ENCODE measurements at regions not wholly inside any gene's neighbourhood (a gene's known extent, or its start where the extent isn't known, plus 50 kb on each side); places are given as distances from the start of the nearest gene placed in this dataset.

GRCh38 chr10:4763960-4764428, 62.0 kb upstream of the AKR1E2 start (continued):
- TF ChIP-seq PRDM6 (tag by site-specific recombination; IDR thresholded peaks at IDR 0.05) (no peak), ZNF785 (tag by site-specific recombination; IDR thresholded peaks at IDR 0.05) (no peak), ZNF174 (tag by site-specific recombination; IDR thresholded peaks at IDR 0.05) (no peak), ZNF24 (tag by site-specific recombination; IDR thresholded peaks at IDR 0.05) (no peak), ZNF776 (tag by site-specific recombination; IDR thresholded peaks at IDR 0.05; ENCODE audit: borderline replicate concordance) (no peak), ZNF600 (tag by site-specific recombination; IDR thresholded peaks at IDR 0.05) (no peak), ZNF311 (tag by site-specific recombination; IDR thresholded peaks at IDR 0.05; ENCODE audit: borderline replicate concordance) (no peak), ZNF501 (tag by site-specific recombination; IDR thresholded peaks at IDR 0.05) (no peak), YY2 (tag by site-specific recombination; IDR thresholded peaks at IDR 0.05) (no peak), ZNF184 (tag by site-specific recombination; IDR thresholded peaks at IDR 0.05) (no peak)

- TF ChIP-seq ZNF157 (tag by site-specific recombination; IDR thresholded peaks at IDR 0.05) (no peak), YY2 (tag by site-specific recombination; IDR thresholded peaks at IDR 0.05) (no peak), SETDB1 (IDR thresholded peaks at IDR 0.05; ENCODE audit: insufficient read length, low read length) (no peak), ZNF266 (tag by site-specific recombination; IDR thresholded peaks at IDR 0.05; ENCODE audit: low read depth) (no peak), SCRT2 (tag by site-specific recombination; IDR thresholded peaks at IDR 0.05) (no peak), PBX3 (CRISPR knock-in tag; IDR thresholded peaks at IDR 0.05) (no peak), ZNF280C (tag by site-specific recombination; IDR thresholded peaks at IDR 0.05) (no peak), KLF17 (tag by site-specific recombination; IDR thresholded peaks at IDR 0.05) (no peak), ZFP3 (tag by site-specific recombination; IDR thresholded peaks at IDR 0.05; ENCODE audit: low read depth) (no peak), ZNF488 (tag by site-specific recombination; IDR thresholded peaks at IDR 0.05) (no peak), ELK4 (IDR thresholded peaks at IDR 0.05; ENCODE audit: borderline replicate concordance, low read depth, low read length) (no peak), WT1 (tag by site-specific recombination; IDR thresholded peaks at IDR 0.05) (no peak), ZNF670 (tag by site-specific recombination; IDR thresholded peaks at IDR 0.05; ENCODE audit: low read depth) (no peak), SP3 (tag by site-specific recombination; IDR thresholded peaks at IDR 0.05) (no peak), ZNF10 (tag by site-specific recombination; IDR thresholded peaks at IDR 0.05) (no peak), ZNF184 (tag by site-specific recombination; IDR thresholded peaks at IDR 0.05) (no peak), ZNF121 (tag by site-specific recombination; IDR thresholded peaks at IDR 0.05) (no peak), HOXA7 (CRISPR knock-in tag; IDR thresholded peaks at IDR 0.05; ENCODE audit: borderline replicate concordance) (no peak), ZNF280D (tag by site-specific recombination; IDR thresholded peaks at IDR 0.05) (no peak)
- no peak overlapping the region for H3K27ac ChIP-seq (ENCODE audit: extremely low read depth, low read depth, low read length)
- ChIA-PET CTCF (interaction anchor here (1.0 to 2.5 kb wide), 2 partner anchors 14 to 1566 kb away, joined by 3 to 11 read pairs; no protein-coding TSS in a partner anchor), POLR2A (no interaction called here)
- H3K9me3 ChIP-seq (ENCODE audit: control insufficient read depth, insufficient read depth, low read depth, low read length), result no peaks in the 10 kb centered on the region
- H3K4me3 ChIP-seq (ENCODE audit: low read depth, low read length), result no peak overlapping the region
- no peaks in the 10 kb centered on the region for H3K4me1 ChIP-seq (ENCODE audit: control insufficient read depth, insufficient read depth, low read length)
- no peaks in the 10 kb centered on the region for H3K36me3 ChIP-seq (ENCODE audit: control insufficient read depth in 2 of 2, insufficient read depth in 1 of 2, low read length in 2 of 2)
Measured at GRCh38 chr10:4763513-4763912, 62.5 kb upstream of the AKR1E2 start.
